HG03457 (cell line): ENCODE measurements at regions not wholly inside any gene's neighbourhood (a gene's known extent, or its start where the extent isn't known, plus 50 kb on each side); places are given as distances from the start of the nearest gene placed in this dataset.

Source experiments
- ATAC-seq: cut with Tn5 transposase; IDR thresholded peaks from one replicate; pipeline ENCODE4 v1.9.1; 2021; ENCODE audit warnings: moderate number of reproducible peaks; ENCODE audit not compliant: unreplicated experiment

DNA sequence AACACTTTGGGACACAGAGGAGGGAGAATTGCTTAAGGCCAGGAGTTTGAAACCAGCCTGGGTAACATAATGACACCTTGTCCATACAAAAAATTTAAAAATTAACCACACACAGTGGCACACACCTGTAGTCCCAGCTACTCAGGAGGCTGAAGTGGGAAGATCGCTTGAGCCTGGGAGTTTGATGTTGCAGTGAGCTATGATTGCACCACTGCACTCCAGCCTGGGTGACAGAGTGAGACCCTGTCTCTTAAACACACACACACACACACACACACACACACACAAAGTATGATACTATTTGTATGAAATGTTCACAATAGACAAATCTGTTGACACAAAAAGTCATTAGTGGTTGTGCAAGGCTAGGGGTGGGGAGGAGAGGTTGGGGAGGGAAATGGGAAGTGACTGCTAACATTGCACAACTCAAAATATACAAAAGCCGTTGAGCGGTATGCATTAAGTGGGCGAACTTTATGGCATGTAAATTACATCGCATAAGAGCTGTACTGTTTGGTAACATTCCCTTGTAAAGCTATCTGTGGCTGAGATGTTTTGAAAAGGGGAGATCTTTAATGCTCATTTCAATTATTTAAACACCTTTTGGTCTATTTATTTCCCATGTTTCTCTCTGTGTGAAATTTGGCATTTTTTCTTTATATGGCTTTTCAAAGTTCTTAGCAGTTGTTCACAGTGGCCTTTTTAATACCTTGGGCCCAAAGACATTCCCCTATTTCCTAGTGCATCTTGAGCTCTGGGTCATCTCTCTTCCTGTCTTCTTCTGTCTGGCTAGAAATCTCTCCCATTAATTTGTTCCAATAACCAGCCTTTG, 58.9 kb upstream of the ZNF516 start:
- no peak for ATAC-seq

- ATAC-seq = no peak
Observed at GRCh38 chr18:76548541-76548940, 53.5 kb upstream of the ZNF516 start.

DNA sequence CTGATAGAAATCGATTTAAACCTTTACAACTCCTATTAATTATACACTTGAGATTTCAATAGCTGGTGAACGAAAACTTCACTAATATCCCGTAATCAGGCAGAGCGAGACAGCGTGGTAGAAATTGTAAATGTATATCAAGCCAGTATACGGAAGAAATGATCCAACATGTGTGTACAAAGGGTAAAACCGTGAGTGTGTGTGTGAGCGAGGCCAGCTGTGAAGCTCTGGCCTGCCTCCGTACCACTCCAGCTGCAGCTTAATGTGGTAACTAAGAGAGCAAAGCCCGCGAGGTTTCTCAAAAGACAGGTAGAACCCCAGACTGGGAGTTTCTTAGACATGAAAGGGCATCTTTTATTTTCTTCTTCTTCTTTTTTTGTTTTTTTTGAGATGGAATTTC, 52.3 kb upstream of the ZNF516 start:
- no peak for ATAC-seq

GRCh38 chr18:76546436-76546835, 51.4 kb upstream of the ZNF516 start:
- ATAC-seq = no peak

GRCh38 chr18:76546088-76546435, 51.0 kb upstream of the ZNF516 start:
- ATAC-seq = no peak

GRCh38 chr18:76545433-76546087, 50.5 kb upstream of the ZNF516 start:
- no peak for ATAC-seq

DNA sequence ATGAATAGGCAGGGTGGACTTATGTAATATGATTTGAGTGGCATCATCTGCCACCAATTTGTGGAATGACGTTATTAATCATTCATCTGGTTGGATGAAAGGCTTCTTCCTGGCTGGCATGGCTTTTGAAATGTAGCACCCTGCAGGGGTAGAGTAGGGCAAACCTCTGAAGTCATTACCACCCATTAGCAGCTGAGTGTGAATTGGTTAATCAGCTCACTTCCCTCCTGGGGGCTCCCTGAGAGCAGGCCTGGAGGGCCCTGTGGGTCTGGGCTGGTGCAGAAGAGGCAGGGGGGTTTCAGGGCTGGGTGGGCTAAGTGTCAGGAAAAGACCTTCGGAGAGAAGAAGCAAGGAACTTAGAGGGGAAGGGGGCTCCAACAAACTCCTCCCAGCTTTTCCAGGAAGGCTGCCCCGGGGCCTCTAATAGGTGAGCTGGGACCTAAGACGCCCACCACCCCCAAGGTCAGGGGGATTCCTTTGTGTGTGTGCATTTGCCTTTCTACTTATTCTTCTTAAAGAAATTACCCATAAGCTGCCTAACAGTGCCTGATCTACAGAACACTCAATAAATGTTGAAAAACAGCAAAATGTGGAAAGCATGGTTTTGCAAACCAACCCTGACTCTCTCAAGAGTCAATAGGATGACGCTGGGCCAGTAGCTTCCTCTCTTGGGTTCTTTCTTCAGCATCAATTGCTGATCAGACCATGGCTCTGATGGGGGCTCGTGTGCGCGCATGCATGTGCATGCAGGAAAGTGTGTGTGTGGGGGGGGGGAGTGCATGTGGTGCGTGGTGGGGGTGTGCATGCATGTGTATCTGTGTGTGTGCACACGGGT, 49.7 kb upstream of the ZNF516 start:
- no peak for ATAC-seq
